Spinal cord (tissue), 9 donors: ENCODE measurements at regions not wholly inside any gene's neighbourhood (a gene's known extent, or its start where the extent isn't known, plus 50 kb on each side); places are given as distances from the start of the nearest gene placed in this dataset.
"Not testable (repeated sequence)": the region's sequence is repeated elsewhere in the genome, so short reads cannot be mapped to it uniquely, and the experiment has no call there.

Experiments
- DNase-seq, 6 donors: peaks; one replicate each; pipeline versions ENCODE4 v3.0.0 to v3.0.0-alpha.2; 2013 to 2015; ENCODE audit warnings: low spot score in 6 of 6, low read depth in 4 of 6
- H3K27ac ChIP-seq: one replicate; pipeline ENCODE4 v1.5.1; 2013; ENCODE audit warnings: low read depth, low read length, control low read depth
- H3K27me3 ChIP-seq: one replicate; pipeline ENCODE4 v1.6.1; 2013; ENCODE audit warnings: low read length; ENCODE audit not compliant: control insufficient read depth, insufficient read depth
- H3K36me3 ChIP-seq: one replicate; pipeline ENCODE4 v1.6.1; 2013; ENCODE audit warnings: low read length; ENCODE audit not compliant: control insufficient read depth, insufficient read depth
- H3K4me1 ChIP-seq: one replicate; pipeline ENCODE4 v1.6.1; 2013; ENCODE audit warnings: low read length; ENCODE audit not compliant: control insufficient read depth, insufficient read depth
- H3K4me3 ChIP-seq: one replicate; pipeline ENCODE4 v1.5.1; 2013; ENCODE audit warnings: low read depth, low read length, control low read depth
- H3K9me3 ChIP-seq: one replicate; pipeline ENCODE4 v1.6.1; 2013; ENCODE audit warnings: low read length; ENCODE audit not compliant: control insufficient read depth, insufficient read depth
- WGBS: methylation state at CpG from one replicate; pipeline ENCODE4 v1.1.5; 2013; ENCODE audit warnings: missing lambda C conversion rate; ENCODE audit not compliant: insufficient coverage; 5-methylcytosine and 5-hydroxymethylcytosine counted together
- donor health status: healthy.

- WGBS, result no CpG with 5 or more reads among the region's 17 CpGs
- DNase-seq, H3K4me3 ChIP-seq, H3K27me3 ChIP-seq, H3K36me3 ChIP-seq, H3K9me3 ChIP-seq, H3K4me1 ChIP-seq, H3K27ac ChIP-seq: not testable (repeated sequence)
These were observed 5478.8 kb upstream of the TPTE start for GRCh38 chr21:5042583-5042982.

- not testable (repeated sequence) for DNase-seq, H3K27me3 ChIP-seq, H3K27ac ChIP-seq, H3K4me1 ChIP-seq, H3K9me3 ChIP-seq, H3K36me3 ChIP-seq, H3K4me3 ChIP-seq
- WGBS, result no CpG with 5 or more reads among the region's 7 CpGs
These were observed 5476.6 kb upstream of the TPTE start for GRCh38 chr21:5044812-5045211.

- WGBS, result no CpG with 5 or more reads among the region's 5 CpGs
These were observed 5469.9 kb upstream of the TPTE start for GRCh38 chr21:5051303-5052018.

GRCh38 chr21:5055027-5055754 lies 5466.2 kb upstream of the TPTE start:
- DNase-seq, H3K27ac ChIP-seq, H3K27me3 ChIP-seq, H3K4me1 ChIP-seq, H3K36me3 ChIP-seq, H3K9me3 ChIP-seq, H3K4me3 ChIP-seq: not testable (repeated sequence)
- no CpG with 5 or more reads among the region's 13 CpGs for WGBS

More at GRCh38 chr21:5051303-5052018, 5469.9 kb upstream of the TPTE start:
- not testable (repeated sequence) for H3K9me3 ChIP-seq, H3K4me1 ChIP-seq, H3K27me3 ChIP-seq, H3K4me3 ChIP-seq, H3K36me3 ChIP-seq, H3K27ac ChIP-seq, DNase-seq

GRCh38 chr21:5055996-5056962 lies 5465.1 kb upstream of the TPTE start:
- not testable (repeated sequence) for H3K4me1 ChIP-seq, H3K9me3 ChIP-seq, H3K27ac ChIP-seq, DNase-seq, H3K4me3 ChIP-seq, H3K36me3 ChIP-seq, H3K27me3 ChIP-seq
- no CpG with 5 or more reads among the region's 33 CpGs for WGBS

- WGBS, result no CpG with 5 or more reads among the region's 24 CpGs
- H3K4me3 ChIP-seq, H3K27me3 ChIP-seq, H3K9me3 ChIP-seq, DNase-seq, H3K27ac ChIP-seq, H3K36me3 ChIP-seq, H3K4me1 ChIP-seq: not testable (repeated sequence)
These were observed 5464.3 kb upstream of the TPTE start for GRCh38 chr21:5057077-5057476.

- H3K27me3 ChIP-seq, H3K27ac ChIP-seq, H3K4me1 ChIP-seq, H3K9me3 ChIP-seq, DNase-seq, H3K36me3 ChIP-seq, H3K4me3 ChIP-seq: not testable (repeated sequence)
- WGBS, result no CpG with 5 or more reads among the region's 30 CpGs
These were observed 5460.9 kb upstream of the TPTE start for GRCh38 chr21:5060364-5061083.

- H3K27ac ChIP-seq, H3K9me3 ChIP-seq, H3K27me3 ChIP-seq, H3K36me3 ChIP-seq, DNase-seq, H3K4me1 ChIP-seq, H3K4me3 ChIP-seq: not testable (repeated sequence)
- WGBS, result no CpG with 5 or more reads among the region's 25 CpGs
These were observed 5456.7 kb upstream of the TPTE start for GRCh38 chr21:5064581-5065142.
